ENCODE measurements at regions not wholly inside any gene's neighbourhood (a gene's known extent, or its start where the extent isn't known, plus 50 kb on each side); places are given as distances from the start of the nearest gene placed in this dataset.
"Not testable (repeated sequence)": the region's sequence is repeated elsewhere in the genome, so short reads cannot be mapped to it uniquely, and the experiment has no call there.

DNA sequence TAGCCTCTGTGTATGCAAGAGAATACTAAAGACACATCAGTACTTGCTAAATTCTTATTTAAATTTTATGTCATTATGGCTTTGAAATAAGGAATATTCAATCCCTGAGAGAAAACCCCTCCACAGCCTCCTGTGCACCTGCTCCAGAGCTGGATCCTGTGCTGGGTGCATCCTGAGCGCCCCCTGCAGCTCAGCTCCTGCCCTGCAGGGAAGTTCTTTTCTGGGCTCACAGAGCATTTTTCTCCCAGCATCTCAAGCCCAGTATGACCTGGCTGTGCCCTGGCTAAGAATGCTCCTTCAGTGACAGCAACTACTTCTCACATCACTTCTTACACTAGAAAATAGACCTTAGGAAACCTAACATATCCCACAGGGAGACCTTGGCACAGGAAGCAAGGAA lies 1211.7 kb downstream of the TMEM121 start:
- H3K27ac ChIP-seq: no peak overlapping the region
- TF ChIP-seq, protein P1, sequence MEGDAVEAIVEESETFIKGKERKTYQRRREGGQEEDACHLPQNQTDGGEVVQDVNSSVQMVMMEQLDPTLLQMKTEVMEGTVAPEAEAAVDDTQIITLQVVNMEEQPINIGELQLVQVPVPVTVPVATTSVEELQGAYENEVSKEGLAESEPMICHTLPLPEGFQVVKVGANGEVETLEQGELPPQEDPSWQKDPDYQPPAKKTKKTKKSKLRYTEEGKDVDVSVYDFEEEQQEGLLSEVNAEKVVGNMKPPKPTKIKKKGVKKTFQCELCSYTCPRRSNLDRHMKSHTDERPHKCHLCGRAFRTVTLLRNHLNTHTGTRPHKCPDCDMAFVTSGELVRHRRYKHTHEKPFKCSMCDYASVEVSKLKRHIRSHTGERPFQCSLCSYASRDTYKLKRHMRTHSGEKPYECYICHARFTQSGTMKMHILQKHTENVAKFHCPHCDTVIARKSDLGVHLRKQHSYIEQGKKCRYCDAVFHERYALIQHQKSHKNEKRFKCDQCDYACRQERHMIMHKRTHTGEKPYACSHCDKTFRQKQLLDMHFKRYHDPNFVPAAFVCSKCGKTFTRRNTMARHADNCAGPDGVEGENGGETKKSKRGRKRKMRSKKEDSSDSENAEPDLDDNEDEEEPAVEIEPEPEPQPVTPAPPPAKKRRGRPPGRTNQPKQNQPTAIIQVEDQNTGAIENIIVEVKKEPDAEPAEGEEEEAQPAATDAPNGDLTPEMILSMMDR (conservative IDR thresholded peaks at IDR 0.05): no peak

DNA sequence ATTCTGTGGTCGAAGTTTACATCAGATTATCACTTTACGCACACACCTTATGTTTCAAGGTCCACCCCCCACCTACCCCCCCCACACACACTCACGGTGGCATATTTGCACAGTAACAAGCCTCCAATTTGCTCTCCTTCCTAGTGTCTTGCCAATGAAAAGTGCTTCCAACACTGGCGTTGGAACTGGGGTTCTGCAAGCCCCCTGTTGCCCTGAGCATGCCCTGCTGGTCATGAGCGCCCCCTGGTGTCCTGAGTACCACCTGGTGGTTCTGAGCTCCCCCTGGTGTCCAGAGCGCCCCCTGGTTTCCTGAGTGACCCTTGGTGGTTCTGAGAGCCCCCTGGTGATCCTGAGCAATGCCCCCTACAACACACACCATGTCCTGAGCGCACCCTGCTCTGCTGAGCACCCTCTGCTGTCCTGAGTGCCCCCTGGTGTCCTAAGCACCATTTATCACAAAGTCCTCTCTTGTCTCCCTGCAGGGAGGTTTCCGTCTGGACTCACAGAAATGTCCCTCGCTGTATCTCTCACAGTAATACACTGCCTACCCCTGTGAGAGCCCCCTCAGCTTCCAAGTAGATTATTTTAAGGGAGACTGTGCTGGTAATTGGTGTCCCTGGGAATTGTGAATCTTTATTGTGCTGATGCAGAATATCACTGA lies 1212.3 kb downstream of the TMEM121 start:
- not testable (repeated sequence) for H3K27ac ChIP-seq

DNA sequence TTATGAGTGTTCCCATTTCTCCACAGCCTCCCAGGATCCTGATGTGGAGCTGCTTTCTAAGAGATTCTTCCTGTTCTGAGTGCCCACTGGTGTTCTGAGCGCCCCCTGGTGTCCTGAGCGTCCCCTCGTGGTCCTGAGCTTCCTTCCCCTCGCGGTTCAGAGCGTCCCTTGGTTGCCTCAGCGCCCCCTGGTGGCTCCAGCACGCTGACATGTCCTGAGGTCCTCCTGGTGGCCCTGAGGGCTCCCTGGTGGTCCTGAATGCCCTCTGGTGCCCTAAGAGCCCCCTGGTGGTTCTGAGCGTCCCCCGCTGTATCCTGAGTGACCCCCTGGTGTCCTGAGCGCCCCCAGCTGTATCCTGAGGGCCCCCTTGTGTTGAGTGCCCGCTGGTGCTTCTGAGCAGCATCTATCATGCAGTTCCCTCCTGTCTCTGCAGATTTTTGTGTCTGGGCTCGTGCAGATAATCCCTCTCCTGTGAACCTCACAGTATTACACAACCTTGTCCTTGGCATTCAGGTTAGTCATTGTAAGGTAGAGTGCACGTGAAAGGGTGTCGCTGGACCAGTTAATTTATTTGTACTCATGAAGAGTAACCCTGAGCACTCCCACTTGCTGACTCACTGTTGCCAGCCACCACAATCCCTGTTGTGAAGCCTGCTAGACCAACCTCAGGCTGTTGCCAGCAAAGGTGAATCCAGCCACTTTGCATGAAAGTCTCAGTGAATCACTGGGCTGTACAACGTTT lies 1214.9 kb downstream of the TMEM121 start:
- not testable (repeated sequence) for H3K27ac ChIP-seq

DNA sequence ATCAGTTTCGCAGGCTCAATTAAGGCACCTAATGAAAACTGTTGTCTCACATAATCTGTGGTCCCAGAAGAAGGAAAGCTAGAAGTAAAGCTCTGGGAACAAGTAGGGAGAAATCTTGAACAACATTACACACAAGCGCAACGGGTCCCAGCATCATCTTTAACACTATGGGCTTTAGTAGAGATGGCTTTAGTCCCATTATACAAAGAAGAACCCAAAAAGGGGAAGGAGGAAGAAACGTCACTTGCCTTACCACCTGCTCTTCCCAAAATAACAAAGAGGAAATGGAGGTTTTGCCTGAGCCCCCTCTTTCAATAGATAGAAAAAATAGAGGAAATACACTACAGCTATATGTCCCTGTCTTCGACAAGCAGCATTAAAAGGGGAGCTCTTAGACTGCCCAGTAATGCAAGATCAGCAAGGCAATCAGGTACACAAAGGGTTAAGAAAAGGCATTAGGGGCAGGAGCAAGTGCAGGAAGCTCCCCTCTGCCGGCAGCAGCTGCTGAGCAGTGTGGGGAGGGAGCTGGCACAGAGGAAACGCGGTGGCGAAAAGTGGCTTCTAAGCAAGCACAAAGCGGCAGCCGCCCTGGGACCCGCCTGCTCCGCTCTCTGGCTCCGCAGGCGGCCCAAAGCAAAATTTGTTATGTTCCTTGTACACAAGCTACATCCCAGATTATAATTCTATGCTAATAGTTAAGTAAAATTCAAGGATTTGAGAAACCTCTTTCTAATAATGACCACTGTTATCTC lies 1218.8 kb downstream of the TMEM121 start:
- H3K27ac ChIP-seq: not testable (repeated sequence)

DNA sequence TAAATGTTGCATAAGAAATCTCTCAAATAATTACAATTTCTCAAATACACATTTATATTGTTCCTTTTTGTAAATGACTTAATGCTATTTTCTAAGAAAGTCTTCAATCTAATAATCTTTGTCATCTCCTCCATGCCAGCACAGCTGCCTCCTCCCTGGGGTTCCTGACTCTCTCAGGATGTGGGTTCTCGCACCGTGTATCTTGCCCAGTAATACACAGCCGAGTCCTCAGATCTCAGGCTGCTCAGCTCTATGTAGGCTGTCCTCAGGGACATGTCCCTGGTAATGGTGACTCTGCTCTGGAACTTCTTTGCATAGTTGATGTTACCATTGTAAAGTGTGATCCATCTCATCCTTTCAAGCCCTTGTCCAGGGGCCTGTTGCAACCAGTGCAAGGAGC lies 1223.7 kb downstream of the TMEM121 start:
- H3K27ac ChIP-seq: not testable (repeated sequence)

DNA sequence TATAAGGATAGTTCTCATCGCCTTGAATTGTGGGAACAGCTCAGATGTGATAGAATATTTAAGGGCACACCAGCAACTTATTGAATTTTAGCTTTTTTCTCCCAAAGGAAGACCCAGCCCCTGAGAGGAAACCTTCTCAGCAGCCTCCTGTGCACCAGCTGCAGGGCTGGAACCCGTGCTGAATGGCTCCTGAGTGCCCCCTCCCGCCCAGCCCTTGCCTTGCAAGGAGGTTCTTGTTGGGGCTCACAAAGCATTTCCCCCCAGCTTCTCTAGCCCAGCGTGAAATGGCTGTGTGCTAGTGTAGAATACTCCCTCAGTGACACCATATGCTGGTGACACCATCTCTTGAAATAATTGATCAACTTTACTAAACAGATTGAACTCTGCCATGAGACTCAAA lies 1227.4 kb downstream of the TMEM121 start:
- H3K27ac ChIP-seq: not testable (repeated sequence)

DNA sequence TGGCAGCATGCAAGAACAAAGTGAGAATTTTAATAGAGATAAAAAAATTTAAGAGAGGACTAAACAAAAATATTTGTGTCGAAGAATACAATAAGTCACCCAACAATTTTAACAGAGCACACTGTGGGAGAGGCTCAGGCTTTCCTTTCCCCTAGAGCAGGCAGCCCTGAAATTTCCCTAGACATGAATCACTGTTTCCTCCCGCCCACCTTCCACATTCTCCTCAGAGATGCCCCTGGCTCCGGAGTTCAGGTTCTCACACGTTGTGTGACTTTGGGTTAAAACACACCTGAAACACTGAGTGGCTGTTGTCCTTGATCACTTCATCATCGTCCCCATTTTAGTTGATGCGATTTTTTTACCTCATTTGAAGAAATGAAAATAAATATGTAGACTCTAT lies 1231.1 kb downstream of the TMEM121 start:
- H3K27ac ChIP-seq: not testable (repeated sequence)

DNA sequence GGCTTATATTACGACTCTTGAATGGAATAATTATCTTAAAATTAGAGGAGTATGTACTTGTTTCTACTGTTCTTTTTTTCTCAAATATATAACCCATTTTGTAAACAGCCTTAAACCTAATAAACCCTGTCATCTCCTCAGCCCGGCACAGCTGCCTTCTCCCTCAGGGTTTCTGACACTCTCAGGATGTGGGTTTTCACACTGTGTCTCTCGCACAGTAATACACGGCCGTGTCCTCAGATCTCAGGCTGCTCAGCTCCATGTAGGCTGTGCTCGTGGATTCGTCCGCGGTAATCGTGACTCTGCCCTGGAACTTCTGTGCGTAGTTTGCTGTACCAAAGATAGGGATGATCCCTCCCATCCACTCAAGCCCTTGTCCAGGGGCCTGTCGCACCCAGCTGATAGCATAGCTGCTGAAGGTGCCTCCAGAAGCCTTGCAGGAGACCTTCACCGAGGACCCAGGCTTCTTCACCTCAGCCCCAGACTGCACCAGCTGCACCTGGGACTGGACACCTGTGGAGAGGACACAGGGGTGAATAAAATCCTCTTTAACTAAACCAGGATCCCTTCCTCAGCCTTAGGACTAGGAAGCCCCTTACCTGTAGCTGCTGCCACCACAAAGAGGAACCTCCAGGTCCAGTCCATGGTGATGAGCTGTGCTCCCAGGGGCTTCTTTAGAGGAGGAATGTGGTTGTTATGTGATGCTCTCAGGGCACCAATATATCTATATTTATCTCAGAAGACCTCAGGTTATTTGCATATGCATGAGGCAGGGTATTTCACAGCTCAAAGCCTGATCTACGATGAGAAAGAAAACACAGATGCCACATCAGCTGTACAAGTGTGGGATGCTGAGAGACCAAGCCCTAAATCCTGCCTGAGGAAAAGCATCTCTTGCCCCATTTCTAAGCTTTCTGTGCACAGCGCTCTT lies 1235.8 kb downstream of the TMEM121 start:
- H3K27ac ChIP-seq: not testable (repeated sequence)

DNA sequence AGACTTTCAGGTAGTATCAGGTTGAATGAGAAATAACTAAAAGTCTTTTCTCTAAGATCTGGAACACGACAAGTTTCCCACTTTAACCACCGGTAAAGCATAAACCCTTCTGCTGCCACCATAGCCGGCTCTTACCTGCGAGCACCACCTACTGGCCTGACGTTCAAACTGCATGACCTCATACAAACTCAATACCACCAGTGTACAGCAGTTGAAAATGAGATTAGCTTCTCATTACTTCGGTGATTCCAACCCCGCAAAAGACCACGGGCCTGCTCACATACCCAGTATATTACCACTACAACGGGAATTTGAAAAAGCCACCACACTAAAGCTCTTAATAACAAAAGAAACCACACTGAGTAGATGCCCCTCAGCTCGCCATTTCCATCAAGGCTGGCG lies 1238.6 kb downstream of the TMEM121 start:
- H3K27ac ChIP-seq: not testable (repeated sequence)
- TF ChIP-seq, protein P1 (conservative IDR thresholded peaks at IDR 0.05): peak; percentile 81

DNA sequence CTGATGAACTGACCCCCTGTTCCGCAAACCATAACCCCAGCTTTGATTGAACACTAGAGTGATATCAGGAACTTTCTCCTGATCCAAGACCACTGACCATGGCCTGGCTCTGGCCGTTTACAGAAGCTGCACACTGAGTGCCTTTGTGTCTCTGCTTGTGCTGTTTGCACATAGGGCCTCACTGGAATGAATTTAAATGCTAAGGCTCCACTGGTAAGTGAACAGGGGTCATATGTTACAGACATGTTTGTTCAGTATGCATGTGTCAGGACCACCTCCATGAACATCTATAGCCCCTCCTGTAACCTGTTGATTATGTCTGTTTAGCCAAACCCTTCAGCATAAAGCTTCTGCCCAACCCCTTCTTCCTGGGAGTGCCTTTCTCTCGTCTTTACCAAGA lies 1239.8 kb downstream of the TMEM121 start:
- no peak overlapping the region for H3K27ac ChIP-seq
- TF ChIP-seq, protein P1 (conservative IDR thresholded peaks at IDR 0.05): no peak

DNA sequence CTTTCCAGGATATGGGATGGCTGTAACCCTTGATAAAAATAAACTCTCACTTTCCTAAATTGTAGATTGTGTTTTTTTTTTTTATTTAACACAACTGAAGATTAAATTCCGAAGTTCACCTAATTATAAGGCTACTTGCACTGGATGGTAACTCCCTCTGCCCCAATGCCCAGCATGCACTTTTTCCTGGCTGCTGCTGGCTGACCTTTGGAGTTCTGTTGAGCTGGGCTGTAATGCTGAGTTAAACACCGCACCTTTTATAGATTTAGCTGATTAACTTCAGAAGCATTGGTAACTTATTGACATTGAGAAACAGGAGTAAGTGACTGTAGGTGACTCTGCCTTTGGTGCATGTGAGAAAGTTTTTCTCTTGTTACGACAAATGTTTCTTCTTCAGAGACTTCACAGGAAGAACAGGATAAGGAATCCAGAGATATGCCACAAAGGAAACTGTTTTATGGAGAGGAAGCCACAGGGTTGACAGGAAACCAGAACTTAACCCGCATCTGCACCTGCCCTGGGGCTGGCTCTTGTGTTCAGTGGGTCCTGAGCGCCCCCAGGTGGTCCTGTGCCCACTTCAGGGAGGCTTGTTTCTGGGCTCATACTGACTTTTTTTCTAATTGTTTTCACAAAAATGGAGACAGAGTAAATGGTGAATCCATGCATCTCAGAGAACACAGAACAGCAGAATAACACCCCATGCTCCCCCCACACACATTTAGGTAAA lies 1240.3 kb downstream of the TMEM121 start:
- H3K27ac ChIP-seq: not testable (repeated sequence)

DNA sequence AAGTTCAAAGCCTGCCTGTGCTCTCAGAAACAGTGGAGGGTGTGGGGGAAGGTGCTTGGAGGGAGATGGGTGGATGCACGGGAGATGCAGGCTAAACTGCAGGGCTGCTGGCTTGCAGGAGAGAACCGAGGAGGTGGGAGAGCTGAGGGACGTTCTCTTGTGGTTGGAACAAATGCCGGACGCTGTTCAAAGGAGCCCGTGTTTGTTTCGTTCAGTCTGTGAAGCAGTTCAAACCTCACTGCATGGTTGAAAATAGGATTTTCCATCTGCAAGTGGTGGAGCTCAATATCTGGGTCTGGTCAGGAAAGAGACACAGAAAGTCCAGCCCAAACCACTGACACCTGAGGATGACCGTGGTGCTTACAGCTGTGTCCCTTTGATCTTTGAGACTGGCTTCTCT lies 1241.8 kb downstream of the TMEM121 start:
- H3K27ac ChIP-seq: not testable (repeated sequence)

DNA sequence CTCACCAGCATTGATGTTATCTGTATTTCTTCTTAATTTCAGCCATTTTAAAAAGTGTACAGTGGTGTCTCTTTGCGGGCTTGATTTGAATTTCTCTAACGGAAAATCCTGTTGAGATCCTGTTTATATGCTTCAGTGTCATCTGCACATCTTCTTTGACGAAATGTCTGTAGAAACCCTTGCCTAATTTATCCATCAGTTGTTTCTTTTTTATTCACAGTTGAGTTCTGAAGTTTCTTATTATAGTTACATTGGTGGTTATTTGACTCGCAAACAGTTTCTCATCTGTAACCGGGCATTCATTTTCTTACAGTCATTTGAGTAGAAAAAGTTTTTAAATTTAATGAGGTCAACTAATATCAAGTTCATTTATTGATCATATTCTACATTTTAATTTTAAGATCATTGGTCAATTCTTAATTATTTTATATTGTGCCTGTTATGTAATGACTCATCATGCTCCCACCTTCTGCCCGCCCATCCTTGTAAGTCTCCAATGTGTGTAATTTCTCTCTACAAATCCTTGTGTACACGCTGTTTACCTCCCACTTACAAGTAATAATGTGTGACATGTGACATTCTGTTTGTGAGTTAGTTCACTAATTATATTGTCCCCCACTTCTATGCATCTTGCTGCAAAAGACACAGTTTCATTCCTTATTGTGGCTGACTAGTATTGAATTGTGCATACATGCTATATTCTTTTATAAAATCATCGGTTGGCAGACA lies 1242.8 kb downstream of the TMEM121 start:
- H3K27ac ChIP-seq: not testable (repeated sequence)

DNA sequence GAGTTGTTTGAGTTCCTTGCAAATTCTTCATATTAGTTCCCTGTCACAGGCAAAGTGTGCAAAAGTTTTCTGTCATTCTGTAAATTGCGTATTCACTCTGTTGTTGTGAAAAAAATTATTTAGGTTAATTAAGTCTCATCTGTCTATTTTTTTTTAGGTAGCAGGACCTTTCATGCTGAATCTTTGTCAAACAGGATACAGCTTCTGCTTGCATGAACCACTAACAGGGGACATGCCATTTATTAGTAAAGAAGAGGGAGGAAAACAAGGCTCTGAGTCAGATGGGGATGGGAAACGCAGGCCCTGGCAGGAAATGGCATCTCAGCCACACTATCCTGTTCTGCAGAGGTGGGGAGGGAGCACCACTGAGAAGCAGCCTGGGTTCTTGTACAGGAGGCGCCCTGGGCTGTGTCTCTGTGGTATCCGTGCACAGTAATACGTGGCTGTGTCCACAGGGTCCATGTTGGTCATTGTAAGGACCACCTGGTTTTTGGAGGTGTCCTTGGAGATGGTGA lies 1243.8 kb downstream of the TMEM121 start:
- H3K27ac ChIP-seq: not testable (repeated sequence)

Data from VCaP (cell line).